NCI-H2029 (cell line): ENCODE measurements at regions not wholly inside any gene's neighbourhood (a gene's known extent, or its start where the extent isn't known, plus 50 kb on each side); places are given as distances from the start of the nearest gene placed in this dataset.

Experiments
- DNase-seq: peaks from one replicate; lab custom pipeline; 2025; lab: John Stamatoyannopoulos, UW

DNA sequence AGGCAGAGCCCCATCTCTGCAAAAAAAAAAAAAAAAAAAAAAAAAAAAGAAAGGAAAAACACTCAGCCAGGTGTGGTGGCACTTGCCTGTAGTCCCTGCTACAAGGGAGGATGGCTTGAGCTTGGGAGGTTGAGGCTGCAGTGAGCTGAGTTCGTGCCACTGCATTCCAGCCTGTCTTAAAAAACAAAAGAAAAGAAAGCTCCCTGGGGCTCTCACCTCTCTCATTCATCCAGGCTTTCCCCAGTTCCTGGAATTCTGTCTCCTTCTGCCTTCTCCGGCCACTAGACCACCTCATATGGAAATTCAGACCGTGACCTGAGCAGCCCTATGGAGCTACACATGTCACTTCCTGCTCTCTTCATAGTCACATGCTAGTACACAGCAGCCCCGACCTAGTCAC is 101.1 kb upstream of the TAB2 start:
- no peak for DNase-seq

DNA sequence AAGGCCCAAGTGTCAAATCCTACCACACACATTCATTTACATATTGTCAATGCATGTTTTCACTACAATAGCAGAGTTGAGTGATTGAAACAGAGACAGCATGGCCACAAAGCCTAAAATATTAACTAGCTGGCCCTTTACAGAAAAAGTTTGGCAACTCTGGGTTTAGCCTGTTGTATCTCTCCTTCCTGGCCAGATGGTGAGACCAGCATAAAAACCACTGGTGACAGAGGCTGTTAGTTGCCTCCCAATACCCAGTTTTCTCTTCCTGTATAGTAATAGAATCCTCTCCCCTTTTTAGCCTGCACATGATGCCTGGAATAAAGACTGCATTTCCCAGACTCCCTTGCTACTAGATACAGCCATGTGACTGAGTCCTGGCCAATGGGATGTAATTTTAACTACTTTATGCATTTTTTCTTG is 100.0 kb upstream of the TAB2 start:
- no peak for DNase-seq

DNA sequence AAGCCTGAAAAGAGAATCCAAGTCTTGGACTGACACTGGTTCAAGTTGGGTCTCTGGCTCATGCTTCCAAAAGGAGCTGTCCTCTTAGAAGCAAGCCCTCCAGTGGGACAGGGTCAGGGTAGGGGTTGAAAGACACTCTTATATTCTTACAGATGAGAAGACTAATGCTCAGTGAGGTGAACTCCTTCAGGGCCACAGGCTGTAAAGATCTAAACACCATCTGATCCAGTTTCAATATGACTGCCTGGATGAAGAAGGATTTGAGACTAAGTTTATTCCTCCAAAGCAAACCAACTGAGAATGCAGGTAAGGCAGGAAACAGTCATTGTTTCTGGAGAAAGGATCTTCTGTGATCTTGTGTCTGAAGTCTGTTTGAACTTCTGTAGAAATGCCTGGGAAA is 99.0 kb upstream of the TAB2 start:
- DNase-seq: no peak

- DNase-seq: no peak
These were observed 98.6 kb upstream of the TAB2 start for GRCh38 chr6:149218915-149219314.

DNA sequence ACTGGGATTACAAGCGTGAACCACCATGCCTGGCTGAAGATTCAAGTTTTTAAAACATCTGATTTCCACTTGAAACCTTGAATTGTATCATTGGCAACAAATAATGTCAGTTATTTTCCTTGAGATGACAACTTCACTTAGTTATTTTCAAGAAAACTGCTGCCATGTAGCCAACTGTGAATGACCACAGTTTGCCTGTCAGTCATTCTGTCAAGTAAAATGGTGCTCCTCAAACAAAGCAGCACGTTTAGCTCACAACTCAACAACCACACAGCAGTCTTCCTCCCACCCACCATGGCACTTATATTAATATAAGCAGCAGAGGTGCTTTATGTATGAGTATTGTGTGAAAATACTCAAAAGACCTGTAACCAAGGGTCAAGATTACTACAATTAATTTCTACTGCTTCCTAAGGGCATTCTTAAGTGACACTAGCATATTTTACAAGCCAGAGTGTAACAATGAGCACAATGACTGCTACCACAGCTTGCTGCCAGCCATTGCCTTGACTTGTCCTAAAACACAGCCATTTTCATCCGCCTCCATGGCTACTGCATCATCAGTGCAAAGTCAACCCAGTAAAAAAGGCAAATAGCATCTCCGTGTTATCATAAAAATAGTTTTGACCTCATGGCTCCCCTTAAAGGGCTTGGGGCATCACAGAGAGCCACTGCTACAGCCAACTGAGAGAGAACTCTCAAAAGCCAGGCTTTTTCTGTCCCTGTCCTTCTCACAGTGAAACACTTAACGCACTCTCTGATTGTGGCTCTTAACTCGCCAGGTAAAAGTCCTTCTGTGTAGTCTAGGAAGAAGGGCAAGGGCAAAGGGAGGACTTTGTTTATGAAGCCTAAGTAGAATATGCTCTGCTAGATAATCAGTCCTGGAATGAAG is 96.4 kb upstream of the TAB2 start:
- DNase-seq: no peak

GRCh38 chr6:149221774-149222070 is 95.8 kb upstream of the TAB2 start:
- no peak for DNase-seq

DNA sequence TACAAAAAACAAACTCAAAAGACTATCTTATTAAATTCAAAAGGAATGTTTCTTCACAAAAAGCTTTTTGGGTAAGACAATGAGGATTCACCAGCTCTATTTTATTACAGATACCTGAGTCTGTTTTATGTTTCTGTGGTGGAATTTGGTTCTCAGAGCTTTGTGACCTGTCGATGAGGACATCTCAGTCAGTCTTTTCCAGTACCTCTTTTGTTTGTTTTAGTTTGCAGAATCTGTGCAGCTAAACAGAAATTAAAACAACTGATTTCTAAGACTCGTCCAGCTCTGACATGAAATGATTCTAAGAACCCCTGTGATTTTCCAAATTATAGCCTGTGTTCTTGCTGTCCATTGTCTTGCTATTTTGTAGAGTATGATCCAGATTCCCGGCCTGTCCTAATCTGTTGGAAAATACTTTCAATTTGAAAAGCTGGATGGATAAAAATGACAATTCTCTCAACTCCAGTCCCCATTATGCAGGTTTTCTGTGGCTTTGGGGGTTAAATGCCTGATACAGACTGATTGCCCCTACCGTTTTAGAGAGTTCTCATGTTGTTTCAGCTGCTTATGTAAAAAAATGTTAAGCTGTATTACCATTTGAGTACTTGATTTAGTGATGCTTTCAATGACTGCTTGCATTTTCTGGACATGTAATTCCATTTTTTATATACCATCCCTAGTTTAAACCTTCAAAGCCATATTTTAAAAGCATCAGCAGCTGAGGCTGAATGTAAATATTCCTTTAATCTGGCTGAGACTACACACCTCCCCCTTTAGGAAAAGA is 94.2 kb upstream of the TAB2 start:
- DNase-seq: no peak

DNA sequence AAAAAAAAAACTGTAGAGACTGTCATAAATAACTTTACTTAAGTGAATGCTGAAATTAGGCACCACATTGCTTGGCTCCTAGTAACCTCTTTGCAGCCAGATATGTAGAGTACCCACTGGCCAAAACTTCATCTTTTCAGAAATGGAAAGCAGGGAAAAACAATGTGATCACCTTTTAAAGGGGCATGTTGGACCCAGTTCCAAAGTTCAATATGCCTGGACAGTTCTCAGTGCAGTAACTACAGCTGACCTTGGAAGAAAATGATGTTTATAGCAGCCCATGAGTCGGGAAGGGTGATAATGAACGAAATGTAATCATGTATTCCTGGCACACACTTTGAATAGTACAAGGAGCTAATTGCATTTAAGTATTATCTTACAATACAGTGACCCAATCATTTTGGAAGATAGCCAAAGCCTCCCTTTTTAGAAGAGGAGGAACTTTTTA is 93.6 kb upstream of the TAB2 start:
- no peak for DNase-seq

DNA sequence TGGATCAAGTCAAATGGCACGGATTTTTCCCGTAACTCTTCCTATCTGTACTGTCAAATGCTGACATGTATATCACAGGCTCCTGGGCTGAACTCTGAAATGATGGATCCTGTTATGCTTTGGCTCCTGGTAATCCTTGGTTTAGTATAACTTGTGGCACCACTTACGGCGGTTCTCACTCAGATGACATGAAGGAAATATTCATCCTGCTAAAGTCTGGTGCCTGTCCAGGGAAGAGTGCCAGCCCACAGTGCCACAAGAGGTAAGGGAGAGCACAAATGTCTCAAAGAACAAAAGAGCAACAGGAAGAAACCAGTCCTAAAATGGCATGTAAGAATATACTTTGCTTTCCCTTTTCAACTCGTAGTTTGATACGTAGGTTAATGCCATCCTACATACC is 93.1 kb upstream of the TAB2 start:
- DNase-seq: no peak

GRCh38 chr6:149225370-149225769 is 92.1 kb upstream of the TAB2 start:
- no peak for DNase-seq

GRCh38 chr6:149225946-149226345 is 91.6 kb upstream of the TAB2 start:
- DNase-seq: no peak

GRCh38 chr6:149227796-149228195 is 89.7 kb upstream of the TAB2 start:
- DNase-seq: no peak

DNA sequence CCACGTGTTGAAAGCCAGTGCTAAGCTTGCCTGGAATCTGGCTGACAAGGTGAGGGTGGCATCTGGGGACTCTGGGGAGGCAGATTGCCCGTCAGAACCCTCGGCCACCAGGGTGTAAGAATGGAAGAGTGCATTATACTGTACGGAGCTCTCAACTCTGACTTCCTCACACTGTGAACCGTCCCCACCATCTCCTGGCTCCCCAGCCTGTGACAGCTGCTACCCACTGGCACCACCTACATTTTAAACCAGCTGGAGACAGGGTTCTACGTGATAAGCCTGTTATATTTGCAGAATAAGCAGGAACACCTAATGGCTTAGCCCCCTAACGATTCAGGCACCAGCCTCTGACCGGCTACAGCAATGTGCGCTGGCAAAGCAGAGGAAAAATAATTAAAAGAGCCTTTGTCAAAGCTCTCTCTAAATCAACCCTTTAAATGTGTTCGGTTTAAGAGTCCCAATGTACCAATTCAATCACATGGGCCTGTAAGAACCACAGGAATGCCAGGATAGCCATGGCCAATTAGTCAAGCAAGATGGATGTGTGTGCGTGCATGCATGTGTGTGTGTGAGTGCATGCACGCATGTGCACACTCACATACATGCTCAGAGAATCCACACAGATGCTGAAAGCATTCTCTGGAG is 89.1 kb upstream of the TAB2 start:
- no peak for DNase-seq

GRCh38 chr6:149229096-149229495 is 88.4 kb upstream of the TAB2 start:
- DNase-seq: no peak

DNA sequence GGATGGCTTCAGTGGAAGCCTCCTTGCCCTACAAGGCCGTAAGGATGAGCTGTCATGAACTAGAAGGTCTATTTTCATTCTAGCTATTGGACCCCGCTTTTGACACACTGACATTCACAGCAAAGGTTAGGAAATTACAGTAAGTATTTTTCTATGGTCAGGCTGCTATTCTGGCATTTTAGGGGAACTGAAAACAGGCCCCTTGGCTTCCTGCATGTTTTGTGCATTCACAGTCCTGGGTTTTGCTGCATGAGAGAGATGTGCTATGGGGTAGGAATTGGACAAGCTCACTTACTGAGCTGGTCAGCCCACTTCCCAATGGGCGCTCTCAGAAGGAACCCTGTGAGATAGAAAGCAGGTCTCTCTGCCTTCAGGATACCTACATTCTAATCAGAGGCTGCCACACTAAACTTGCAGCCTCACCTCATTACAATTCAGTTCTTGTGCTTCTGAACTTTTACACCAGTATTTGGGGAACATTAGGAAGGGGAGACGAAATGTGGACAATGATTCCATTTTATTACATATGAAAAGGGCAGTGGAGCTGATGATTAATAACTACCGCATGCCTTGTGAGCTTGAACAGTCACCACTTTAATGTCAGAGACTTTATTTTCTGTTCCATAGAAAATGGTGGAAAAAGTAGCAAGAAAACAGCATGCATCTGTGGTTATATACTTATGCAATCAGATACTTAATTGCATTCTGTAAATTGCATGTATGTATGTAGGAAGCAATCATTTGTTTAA is 86.6 kb upstream of the TAB2 start:
- DNase-seq: no peak

- no peak for DNase-seq
These were observed 85.7 kb upstream of the TAB2 start for GRCh38 chr6:149231778-149232177.

DNA sequence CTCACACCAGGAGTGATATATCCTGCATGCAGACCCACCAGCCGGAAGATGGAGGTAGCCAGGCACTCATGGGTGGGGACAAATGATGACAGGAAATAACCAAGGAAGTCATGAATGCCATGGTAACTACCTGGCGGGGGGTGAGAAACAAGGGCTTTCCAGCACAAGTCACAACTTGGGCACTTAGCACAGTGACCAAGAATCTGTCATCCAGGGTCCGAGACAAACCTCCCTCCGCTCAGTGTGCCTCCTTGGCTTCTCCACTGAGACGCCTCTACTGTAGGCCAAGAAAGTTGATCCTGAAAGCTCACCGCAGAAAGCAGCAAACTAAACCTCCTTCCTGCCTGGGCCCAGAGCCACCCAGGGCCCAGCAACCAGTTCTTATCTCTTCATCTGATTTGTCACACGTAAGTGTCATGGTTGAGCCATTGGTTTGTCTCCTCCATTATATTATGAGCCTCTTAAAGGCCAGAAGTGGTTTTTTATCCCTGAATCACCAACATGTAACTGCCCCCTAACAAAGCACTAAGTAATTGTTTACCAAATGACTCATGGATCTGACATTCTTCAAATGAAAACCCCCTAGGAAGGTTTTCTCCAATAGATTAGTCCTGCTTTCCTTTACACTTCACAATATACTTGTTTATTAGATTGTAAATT is 84.3 kb upstream of the TAB2 start:
- peak; percentile 77 for DNase-seq

DNA sequence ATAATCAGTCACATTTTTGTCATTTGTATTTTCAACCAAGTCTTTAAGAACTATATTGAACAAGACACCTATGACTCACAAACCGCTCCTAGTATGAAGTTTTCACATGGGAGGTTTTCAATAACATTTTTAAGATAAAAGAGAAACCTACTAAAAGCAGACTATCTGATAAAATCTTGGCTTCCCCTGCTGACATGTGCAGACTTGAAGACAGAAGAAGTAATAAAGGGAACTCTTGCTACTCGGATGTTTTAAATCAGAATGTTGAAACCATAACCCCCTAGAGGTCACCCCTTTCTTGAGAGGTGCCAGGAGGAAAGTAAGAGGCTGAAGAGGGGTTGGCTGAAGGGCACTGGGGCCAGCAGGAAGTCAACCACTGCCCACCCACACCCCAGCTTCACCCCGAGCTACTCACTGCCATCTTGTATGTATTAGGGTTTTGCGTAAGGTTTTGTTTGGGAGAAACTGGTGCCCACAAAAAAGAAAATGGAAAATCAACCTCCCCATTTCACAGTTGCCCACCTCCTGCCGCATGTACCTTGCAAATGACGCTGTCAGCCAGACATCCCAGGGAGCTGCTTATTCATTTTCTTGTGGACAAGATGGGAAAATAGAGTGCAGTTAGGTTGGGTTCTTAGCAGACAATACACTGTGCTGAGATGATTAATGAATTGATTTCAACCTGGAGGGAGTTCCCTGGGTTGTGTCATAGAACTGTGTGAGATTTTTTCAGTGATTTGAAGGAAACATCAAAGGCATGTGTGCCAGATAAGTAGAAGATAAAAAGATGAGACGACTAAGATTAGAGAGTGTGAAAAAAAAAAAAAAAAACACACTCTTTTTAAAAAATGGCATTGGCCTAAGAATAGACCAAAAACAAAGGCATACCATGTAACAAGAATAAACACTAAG is 83.2 kb upstream of the TAB2 start:
- no peak for DNase-seq

DNA sequence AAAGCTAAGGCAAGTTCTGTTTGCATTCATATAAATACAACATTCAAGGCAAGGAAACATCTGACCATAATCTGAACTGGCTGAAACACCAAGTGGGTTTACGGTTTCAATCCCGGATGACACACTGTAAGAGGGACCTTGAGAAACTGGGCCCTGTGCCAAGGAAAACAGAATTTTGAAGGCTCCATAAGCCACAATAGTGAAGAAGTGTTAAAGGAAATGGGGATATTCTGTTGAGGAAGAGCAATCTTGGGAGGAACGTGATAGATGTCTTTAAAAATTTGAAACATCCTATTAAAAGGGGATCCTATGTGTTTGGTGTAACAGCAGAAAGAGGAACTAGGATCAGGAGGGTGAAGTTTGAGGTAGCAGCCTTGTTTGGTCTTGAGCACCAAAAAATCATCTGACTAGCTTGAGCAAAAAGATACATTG is 82.4 kb upstream of the TAB2 start:
- DNase-seq: peak; percentile 73

GRCh38 chr6:149236589-149236988 is 80.9 kb upstream of the TAB2 start:
- DNase-seq: peak; percentile 11

DNA sequence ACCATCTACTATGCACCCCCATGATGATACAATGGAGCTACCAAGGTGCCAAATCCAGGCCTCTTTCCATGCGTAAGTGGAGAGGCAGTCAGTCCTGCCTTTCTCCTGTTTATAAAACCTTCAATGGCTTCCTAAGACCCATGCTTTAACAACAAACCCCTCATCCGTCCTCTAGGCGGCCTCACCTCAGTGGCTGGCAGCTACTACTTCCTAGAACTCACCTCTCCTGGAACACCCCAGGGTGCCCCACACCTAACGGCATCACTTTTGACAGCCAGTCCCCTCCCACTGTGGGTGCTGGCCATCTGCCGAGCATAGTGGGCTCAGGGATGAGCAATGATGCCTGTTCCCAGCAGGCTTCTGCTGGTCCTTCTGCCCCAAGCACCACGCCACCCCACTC is 80.0 kb upstream of the TAB2 start:
- no peak for DNase-seq
